Neutrophil (primary cell): ENCODE measurements at regions not wholly inside any gene's neighbourhood (a gene's known extent, or its start where the extent isn't known, plus 50 kb on each side); places are given as distances from the start of the nearest gene placed in this dataset.

ENCODE experiments used
- H3K27ac ChIP-seq: fragments of 200-600 bp; sonication (generic); 2 replicates; pipeline ENCODE4 v1.5.1; 2016; ENCODE audit warnings: mild to moderate bottlenecking, moderate library complexity
- H3K27me3 ChIP-seq: fragments of 200-600 bp; sonication (generic); 2 replicates; pipeline ENCODE4 v1.6.0; 2016; ENCODE audit warnings: mild to moderate bottlenecking
- H3K36me3 ChIP-seq: fragments of 200-600 bp; sonication (generic); 2 replicates; pipeline ENCODE4 v1.5.1; 2017
- H3K4me1 ChIP-seq, 2 experiments: fragments of 200-600 bp in 1 of 2; sonication (generic) in 1 of 2; 1 replicate in 1 of 2; 2 replicates in 1 of 2; pipeline versions ENCODE4 v1.5.1 to v1.6.1; 2013 to 2016; ENCODE audit warnings: low read depth in 1 of 2, low read length in 1 of 2, mild to moderate bottlenecking in 1 of 2, moderate library complexity in 1 of 2; ENCODE audit not compliant: control insufficient read depth in 1 of 2, insufficient read depth in 1 of 2
- H3K4me3 ChIP-seq, 2 experiments: fragments of 200-600 bp in 1 of 2; sonication (generic) in 1 of 2; 1 replicate in 1 of 2; 2 replicates in 1 of 2; pipeline ENCODE4 v1.5.1; 2013 to 2016; ENCODE audit warnings: low read depth in 1 of 2, low read length in 1 of 2, mild to moderate bottlenecking in 1 of 2, moderate library complexity in 1 of 2
- H3K9me3 ChIP-seq: fragments of 200-600 bp; sonication (generic); 2 replicates; pipeline ENCODE4 v1.5.1; 2016
- CTCF ChIP-seq: fragments of 200-600 bp; sonication (generic); IDR thresholded peaks from 2 replicates; pipeline ENCODE4 v1.5.1; 2016; ENCODE audit warnings: antibody characterized with exemption

GRCh38 chr11:45484326-45484883 lies 181.0 kb downstream of the CHST1 start:
- TF ChIP-seq CTCF, result no peak
- Histone ChIP-seq H3K4me1 (no peaks in the 10 kb centered on the region), H3K9me3 (no peaks in the 10 kb centered on the region), H3K4me3 (no peak overlapping the region), H3K36me3 (no peaks in the 10 kb centered on the region), H3K27me3 (peaks cover 74% of the 10 kb centered on the region), H3K27ac (no peak overlapping the region)

- no peaks in the 10 kb centered on the region for H3K36me3 ChIP-seq
- H3K27ac ChIP-seq, result no peak overlapping the region
- no peak overlapping the region for H3K4me3 ChIP-seq
- peaks cover 76% of the 10 kb centered on the region for H3K27me3 ChIP-seq
- no peak for TF ChIP-seq CTCF
- H3K9me3 ChIP-seq, result no peaks in the 10 kb centered on the region
- no peaks in the 10 kb centered on the region for H3K4me1 ChIP-seq
These were observed 182.0 kb downstream of the CHST1 start for GRCh38 chr11:45483416-45483815.

- no peaks in the 10 kb centered on the region for H3K9me3 ChIP-seq
- no peaks in the 10 kb centered on the region for H3K36me3 ChIP-seq
- H3K4me1 ChIP-seq, result no peaks in the 10 kb centered on the region
- H3K4me3 ChIP-seq, result no peak overlapping the region
- no peak overlapping the region for H3K27ac ChIP-seq
- H3K27me3 ChIP-seq, result peaks cover 73% of the 10 kb centered on the region
- no peak for TF ChIP-seq CTCF
These were observed 183.1 kb downstream of the CHST1 start for GRCh38 chr11:45482331-45482730.

- Histone ChIP-seq H3K9me3 (no peaks in the 10 kb centered on the region), H3K27me3 (peaks cover 71% of the 10 kb centered on the region), H3K4me1 (no peaks in the 10 kb centered on the region), H3K36me3 (no peaks in the 10 kb centered on the region), H3K4me3 (no peak overlapping the region), H3K27ac (no peak overlapping the region)
- TF ChIP-seq CTCF, result no peak
These were observed 184.4 kb downstream of the CHST1 start for GRCh38 chr11:45481026-45481425.

GRCh38 chr11:45477588-45477987 lies 187.8 kb downstream of the CHST1 start:
- no peaks in the 10 kb centered on the region for H3K4me1 ChIP-seq
- no peak overlapping the region for H3K27ac ChIP-seq
- TF ChIP-seq CTCF, result no peak
- H3K9me3 ChIP-seq, result no peaks in the 10 kb centered on the region
- H3K27me3 ChIP-seq, result peaks cover 46% of the 10 kb centered on the region
- H3K4me3 ChIP-seq, result no peak overlapping the region
- H3K36me3 ChIP-seq, result no peaks in the 10 kb centered on the region

- Histone ChIP-seq H3K4me1 (no peaks in the 10 kb centered on the region), H3K27ac (no peak overlapping the region), H3K9me3 (no peaks in the 10 kb centered on the region), H3K27me3 (peaks cover 37% of the 10 kb centered on the region), H3K4me3 (no peak overlapping the region), H3K36me3 (no peaks in the 10 kb centered on the region)
- no peak for TF ChIP-seq CTCF
These were observed 189.3 kb downstream of the CHST1 start for GRCh38 chr11:45476126-45476525.
